Neural progenitor cell (in vitro differentiated cells): ENCODE measurements at regions not wholly inside any gene's neighbourhood (a gene's known extent, or its start where the extent isn't known, plus 50 kb on each side); places are given as distances from the start of the nearest gene placed in this dataset.

Experiments
- CTCF ChIP-seq: fragments of 200-600 bp; sonication (generic); IDR thresholded peaks from 2 replicates; pipeline ENCODE4 v1.5.1; 2017; ENCODE audit warnings: antibody characterized with exemption, mild to moderate bottlenecking
- EZH2 ChIP-seq: fragments of 200-600 bp; sonication (generic); IDR thresholded peaks from 2 replicates; pipeline ENCODE4 v1.6.1; 2017; ENCODE audit warnings: antibody characterized with exemption, mild to moderate bottlenecking, moderate library complexity

- TF ChIP-seq CTCF (no peak), EZH2 (no peak)
These were observed 394.0 kb upstream of the MON1B start for GRCh38 chr16:76796978-76797377.
